A549 (cell line): ENCODE measurements at regions not wholly inside any gene's neighbourhood (a gene's known extent, or its start where the extent isn't known, plus 50 kb on each side); places are given as distances from the start of the nearest gene placed in this dataset.
"Not testable (repeated sequence)": the region's sequence is repeated elsewhere in the genome, so short reads cannot be mapped to it uniquely, and the experiment has no call there.

ENCODE experiments used
- ATAC-seq, 2 experiments: fragments of 200-7000 bp in 1 of 2; fragments of >200 bp in 1 of 2; cut with Nextera tagmentation in 1 of 2; cut with Tn5 transposase in 1 of 2; 3 replicates each; pipeline versions ENCODE4 v1.8.0 to v1.9.1; 2018 to 2020; ENCODE audit warnings: mild to moderate bottlenecking in 1 of 2, moderate library complexity in 1 of 2
- CTCF ChIA-PET: fragments of 300-600 bp; sonication (Branson Sonifier 250); formaldehyde crosslinking; extraction: SDS; loops from one replicate; lab custom pipeline; 2021; ENCODE audit warnings: antibody characterized with exemption, inconsistent platforms; lab: Yijun Ruan, JAX
- POLR2A ChIA-PET: fragments of 350-600 bp; formaldehyde crosslinking; extraction: SDS; loops from one replicate; lab custom pipeline; 2021; ENCODE audit warnings: antibody characterized with exemption, inconsistent platforms; lab: Yijun Ruan, JAX
- DNase-seq, 2 experiments: peaks; one replicate each; pipeline versions ENCODE4 v3.0.0 to v3.0.0-alpha.2; 2011 to 2016; ENCODE audit warnings: low read depth in 1 of 2, low spot score in 1 of 2
- FAIRE-seq: peaks from 2 replicates; lab custom pipeline; 2011; peaks lifted over from hg19 to GRCh38; lab: Jason Lieb, UNC
- H3K27ac ChIP-seq, 2 experiments: fragments of >200 bp; sonication (Bioruptor Twin); formaldehyde crosslinking; 3 replicates each; pipeline ENCODE4 v1.5.1; 2016 to 2017
- H3K4me1 ChIP-seq: fragments of >200 bp; sonication (Bioruptor Twin); formaldehyde crosslinking; 3 replicates; pipeline ENCODE4 v1.6.1; 2016
- H3K4me2 ChIP-seq: fragments of >200 bp; sonication (Bioruptor Twin); formaldehyde crosslinking; 3 replicates; pipeline ENCODE4 v1.6.1; 2016
- H3K4me3 ChIP-seq: fragments of >200 bp; sonication (Bioruptor Twin); formaldehyde crosslinking; 3 replicates; pipeline ENCODE4 v1.5.1; 2016
- H3K9me3 ChIP-seq: fragments of >200 bp; sonication (Bioruptor Twin); formaldehyde crosslinking; 3 replicates; pipeline ENCODE4 v1.6.1; 2016
- ATOH8 ChIP-seq: fragments of 250-450 bp; sonication (Bioruptor Pico); IDR thresholded peaks from 2 replicates; pipeline ENCODE4 v1.5.0; 2020; ENCODE audit warnings: low read depth, mild to moderate bottlenecking, moderate library complexity
- BCL3 ChIP-seq: fragments of >200 bp; sonication (Bioruptor Twin); formaldehyde crosslinking; IDR thresholded peaks from 3 replicates; pipeline ENCODE4 v1.6.1; 2016
- CEBPB ChIP-seq, 2 experiments: fragments of >200 bp in 1 of 2; sonication (Bioruptor Twin) in 1 of 2; formaldehyde crosslinking in 1 of 2; IDR thresholded peaks; 2 replicates each; pipeline ENCODE4 v1.6.1; 2012 to 2016
- EHMT2 ChIP-seq: fragments of 200-600 bp; sonication (generic); IDR thresholded peaks from 2 replicates; pipeline ENCODE4 v1.6.1; 2016; ENCODE audit warnings: antibody characterized with exemption, low read depth, mild to moderate bottlenecking, moderate library complexity
- HMGXB4 ChIP-seq: fragments of 250-450 bp; sonication (Bioruptor Pico); IDR thresholded peaks from 2 replicates; pipeline ENCODE4 v1.5.0; 2021; ENCODE audit warnings: mild to moderate bottlenecking, moderate library complexity, borderline replicate concordance
- HOXA7 ChIP-seq: fragments of 250-450 bp; sonication (Bioruptor Pico); IDR thresholded peaks from 2 replicates; pipeline ENCODE4 v1.5.0; 2020; ENCODE audit warnings: mild to moderate bottlenecking, moderate library complexity
- HOXB13 ChIP-seq: fragments of 250-450 bp; sonication (Bioruptor Pico); IDR thresholded peaks from 2 replicates; pipeline ENCODE4 v1.5.0; 2020; ENCODE audit warnings: low read depth, mild to moderate bottlenecking, moderate library complexity
- HOXB5 ChIP-seq: fragments of 250-450 bp; sonication (Bioruptor Pico); IDR thresholded peaks from 2 replicates; pipeline ENCODE4 v1.5.0; 2020; ENCODE audit warnings: mild to moderate bottlenecking, moderate library complexity
- JUN ChIP-seq, 2 experiments: fragments of >200 bp; sonication (Bioruptor Twin); formaldehyde crosslinking; IDR thresholded peaks; 2 replicates in 1 of 2; 3 replicates in 1 of 2; pipeline ENCODE4 v1.6.1; 2016 to 2017
- JUNB ChIP-seq: fragments of >200 bp; sonication (Bioruptor Twin); formaldehyde crosslinking; IDR thresholded peaks from 2 replicates; pipeline ENCODE4 v1.6.1; 2016
- KDM1A ChIP-seq: fragments of 200-600 bp; sonication (generic); IDR thresholded peaks from 2 replicates; pipeline ENCODE4 v1.6.1; 2016; ENCODE audit warnings: low read depth, mild to moderate bottlenecking
- KDM5A ChIP-seq: fragments of 200-600 bp; sonication (generic); IDR thresholded peaks from 2 replicates; pipeline ENCODE4 v1.6.1; 2016; ENCODE audit warnings: antibody characterized with exemption, mild to moderate bottlenecking
- NR3C1 ChIP-seq: fragments of >200 bp; sonication (Bioruptor Twin); formaldehyde crosslinking; IDR thresholded peaks from 3 replicates; pipeline ENCODE4 v1.6.1; 2017
- PBX3 ChIP-seq: IDR thresholded peaks from 2 replicates; pipeline ENCODE4 v1.6.1; 2012
- PHF8 ChIP-seq: fragments of 200-600 bp; sonication (generic); IDR thresholded peaks from 2 replicates; pipeline ENCODE4 v1.6.1; 2016; ENCODE audit warnings: low read depth, mild to moderate bottlenecking, antibody characterized with exemption, moderate library complexity, borderline replicate concordance
- POLR2AphosphoS2 ChIP-seq: conservative IDR thresholded peaks from 2 replicates; pipeline ENCODE4 v1.6.1; 2012; ENCODE audit warnings: low read length, improper control_type of control experiment, inconsistent platforms
- RAD21 ChIP-seq, 2 experiments: fragments of >200 bp in 1 of 2; sonication (Bioruptor Twin) in 1 of 2; formaldehyde crosslinking in 1 of 2; IDR thresholded peaks in 1 of 2; conservative IDR thresholded peaks in 1 of 2; 2 replicates in 1 of 2; 3 replicates in 1 of 2; pipeline ENCODE4 v1.6.1; 2012 to 2018; ENCODE audit warnings: inconsistent platforms in 1 of 2
- RFX5 ChIP-seq: fragments of 450-650 bp; IDR thresholded peaks from 2 replicates; pipeline ENCODE4 v1.7.1; 2014; ENCODE audit warnings: antibody characterized with exemption, mild to moderate bottlenecking, moderate library complexity
- USF2 ChIP-seq: fragments of 450-650 bp; IDR thresholded peaks from 2 replicates; pipeline ENCODE4 v1.6.1; 2014; ENCODE audit warnings: antibody characterized with exemption
- ZFP36 ChIP-seq: fragments of 450-650 bp; IDR thresholded peaks from 2 replicates; pipeline ENCODE4 v1.6.1; 2014; ENCODE audit warnings: borderline replicate concordance; ENCODE audit not compliant: partially characterized antibody
- WGBS: methylation state at CpG from one replicate; pipeline ENCODE4 v1.1.6; 2017; ENCODE audit errors: missing lambda C conversion rate; 5-methylcytosine and 5-hydroxymethylcytosine counted together

GRCh38 chr6:150503586-150504339 is 95.9 kb upstream of the PLEKHG1 start (continued):
- no peak for TF ChIP-seq HMGXB4 (CRISPR knock-in tag)
- TF ChIP-seq USF2: no peak
- no peak for TF ChIP-seq POLR2AphosphoS2
- TF ChIP-seq ZFP36: no peak

- FAIRE-seq, H3K4me3 ChIP-seq, H3K4me2 ChIP-seq, H3K27ac ChIP-seq, POLR2A ChIA-PET, ATAC-seq, H3K4me1 ChIP-seq, H3K9me3 ChIP-seq, DNase-seq, CTCF ChIA-PET: not testable (repeated sequence)
- 80% methylated on average over 4 of the region's 35 CpGs for WGBS
These were observed 92.3 kb upstream of the PLEKHG1 start for GRCh38 chr6:150507361-150507760.

- DNase-seq: no peak
- POLR2A ChIA-PET: no interaction called here
- no peak for FAIRE-seq
- no peak for TF ChIP-seq NR3C1
- TF ChIP-seq KDM5A: no peak
- no peak for TF ChIP-seq RFX5
- no peak for TF ChIP-seq HOXB5 (CRISPR knock-in tag)
- TF ChIP-seq JUNB: no peak
- no peak for TF ChIP-seq RAD21 (conservative IDR thresholded peaks at IDR 0.05 in 1 of 2, IDR thresholded peaks at IDR 0.05 in 1 of 2)
- no peak for TF ChIP-seq CEBPB (IDR thresholded peaks at IDR 0.05)
- no peak for TF ChIP-seq KDM1A
- TF ChIP-seq PHF8: no peak
- WGBS: 55% methylated on average over 3 of the region's 3 CpGs
- no peaks in the 10 kb centered on the region for H3K4me1 ChIP-seq
- H3K4me2 ChIP-seq: no peak overlapping the region
- no peak overlapping the region for H3K4me3 ChIP-seq
- CTCF ChIA-PET: no interaction called here
- no peaks in the 10 kb centered on the region for H3K9me3 ChIP-seq
- ATAC-seq: no peak
- no peak overlapping the region for H3K27ac ChIP-seq
These were observed 89.1 kb upstream of the PLEKHG1 start for GRCh38 chr6:150510576-150510975.

GRCh38 chr6:150511313-150511712 is 88.4 kb upstream of the PLEKHG1 start:
- ATAC-seq: no peak
- H3K4me3 ChIP-seq: no peak overlapping the region
- H3K4me2 ChIP-seq: no peak overlapping the region
- no peak for DNase-seq
- TF ChIP-seq PBX3 (no peak), ATOH8 (no peak), BCL3 (no peak), NR3C1 (no peak), HOXB13 (CRISPR knock-in tag) (no peak), ZFP36 (no peak), HOXA7 (CRISPR knock-in tag) (no peak), JUN (IDR thresholded peaks at IDR 0.05) (no peak), CEBPB (IDR thresholded peaks at IDR 0.05) (no peak), EHMT2 (no peak)
- TF ChIP-seq, all 56 proteins: peak for 0
- H3K9me3 ChIP-seq: no peaks in the 10 kb centered on the region
- ChIA-PET CTCF (interaction anchor here (1.0 kb wide), 1 partner anchor 16 kb away, joined by 3 read pairs; no protein-coding TSS in a partner anchor), POLR2A (no interaction called here)
- no peaks in the 10 kb centered on the region for H3K4me1 ChIP-seq
- FAIRE-seq: no peak
- no peak overlapping the region for H3K27ac ChIP-seq
- WGBS: 28% methylated on average over 4 of the region's 4 CpGs
